HG03378 (cell line): ENCODE measurements at regions not wholly inside any gene's neighbourhood (a gene's known extent, or its start where the extent isn't known, plus 50 kb on each side); places are given as distances from the start of the nearest gene placed in this dataset.
"Not testable (repeated sequence)": the region's sequence is repeated elsewhere in the genome, so short reads cannot be mapped to it uniquely, and the experiment has no call there.

ENCODE experiments used
- ATAC-seq: cut with Tn5 transposase; IDR thresholded peaks from one replicate; pipeline ENCODE4 v1.9.1; 2021; ENCODE audit warnings: mild to moderate bottlenecking, moderate library complexity; ENCODE audit not compliant: unreplicated experiment

DNA sequence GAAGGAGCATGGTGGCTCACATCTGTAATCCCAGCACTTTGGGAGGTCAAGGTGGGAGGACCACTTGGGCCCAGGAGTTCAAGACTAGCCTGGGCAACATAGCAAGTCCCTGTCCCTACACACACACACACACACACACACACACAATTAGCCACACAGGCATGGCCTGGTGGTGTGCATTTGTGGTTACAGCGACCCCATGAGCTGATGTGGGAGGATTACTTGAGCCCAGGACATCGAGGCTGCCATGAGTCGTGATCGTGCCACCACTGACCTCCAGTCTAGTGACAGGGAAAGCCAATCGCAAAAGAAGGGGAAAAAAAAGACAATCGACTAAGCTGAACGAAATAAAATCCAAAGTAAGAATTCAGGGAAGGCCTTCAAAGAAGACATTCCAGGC, 67.9 kb downstream of the TBX3 start:
- no peak for ATAC-seq

GRCh38 chr12:114614040-114614439, 69.9 kb downstream of the TBX3 start:
- ATAC-seq = no peak

- ATAC-seq = no peak
These were observed 71.9 kb downstream of the TBX3 start for GRCh38 chr12:114612062-114612461.

DNA sequence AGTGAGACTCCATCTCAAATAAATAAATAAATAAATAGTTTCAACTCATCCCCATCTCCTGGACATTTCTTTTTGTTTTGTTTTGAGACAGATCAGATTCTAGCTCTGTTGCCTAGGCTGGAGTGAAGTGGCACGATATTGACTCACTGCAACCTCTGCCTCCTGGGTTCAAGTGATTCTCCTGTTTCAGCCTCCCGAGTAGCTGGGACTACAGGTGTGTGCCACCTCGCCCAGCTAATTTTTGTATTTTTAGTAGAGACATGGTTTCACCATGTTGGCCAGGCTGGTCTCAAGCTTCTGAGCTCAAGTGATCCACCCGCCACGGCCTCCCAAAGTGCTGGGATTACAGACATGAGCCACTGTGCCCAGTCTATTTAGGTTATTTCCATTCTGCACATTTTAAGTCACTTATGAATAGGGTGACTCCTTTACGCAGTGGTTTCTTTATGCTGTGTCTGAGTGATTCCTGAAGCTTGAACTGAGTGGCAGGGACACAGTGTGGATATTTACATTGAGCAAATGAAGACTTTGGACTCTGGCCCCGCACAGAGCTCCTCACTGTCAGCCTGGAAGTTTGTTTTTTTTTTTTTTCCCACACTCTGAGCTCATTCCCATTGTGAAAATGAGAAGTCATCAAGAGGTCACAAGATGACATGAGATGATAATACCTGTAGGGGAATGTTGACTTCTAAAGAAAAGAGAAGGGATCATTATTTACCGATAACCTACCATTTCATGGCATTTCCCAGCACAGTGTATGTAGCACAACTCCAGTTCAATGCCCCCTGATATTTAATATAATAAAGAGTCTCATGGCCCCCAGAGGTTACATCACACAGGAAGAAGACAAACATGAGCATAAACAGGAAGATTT, 72.6 kb downstream of the TBX3 start:
- ATAC-seq = no peak

DNA sequence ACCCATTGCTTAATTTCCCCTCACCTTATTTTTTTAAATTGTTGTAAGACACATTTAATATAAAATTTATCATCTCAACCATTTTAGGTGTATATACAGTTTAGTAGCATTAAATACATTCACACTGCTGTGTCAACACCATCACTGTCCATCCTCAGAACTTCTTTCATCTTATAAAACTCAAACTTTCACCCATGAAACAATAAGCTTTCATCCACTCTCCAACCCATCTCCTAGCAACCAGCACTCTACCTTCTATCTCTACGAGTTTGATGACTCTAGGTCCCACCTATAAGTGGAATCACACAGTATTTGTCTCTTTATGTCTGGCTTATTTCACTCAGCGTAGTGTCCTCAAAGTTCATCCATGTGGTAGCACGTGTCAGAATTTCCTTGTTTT, 75.5 kb downstream of the TBX3 start:
- no peak for ATAC-seq

DNA sequence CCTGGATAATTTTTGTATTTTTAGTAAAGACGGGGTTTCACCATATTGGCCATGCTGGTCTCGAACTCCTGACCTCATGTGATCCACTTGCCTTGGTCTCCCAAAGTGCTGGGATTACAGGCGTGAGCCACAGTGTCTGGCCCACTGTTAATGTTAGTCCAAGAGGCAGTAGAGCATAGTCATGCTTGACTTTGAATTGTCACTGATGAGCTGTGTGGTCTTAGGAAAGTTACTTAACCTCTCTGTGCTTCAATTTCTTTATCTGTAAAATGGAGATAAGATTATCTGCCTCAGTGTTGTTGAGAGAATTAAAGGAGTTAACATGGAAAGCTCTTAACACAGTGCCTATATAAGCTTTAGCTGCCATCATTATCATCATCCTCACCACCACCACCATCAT, 78.1 kb downstream of the TBX3 start:
- ATAC-seq = no peak

- no peak for ATAC-seq
These were observed 79.4 kb downstream of the TBX3 start for GRCh38 chr12:114604606-114605005.

GRCh38 chr12:114600584-114600983, 83.4 kb downstream of the TBX3 start:
- not testable (repeated sequence) for ATAC-seq

DNA sequence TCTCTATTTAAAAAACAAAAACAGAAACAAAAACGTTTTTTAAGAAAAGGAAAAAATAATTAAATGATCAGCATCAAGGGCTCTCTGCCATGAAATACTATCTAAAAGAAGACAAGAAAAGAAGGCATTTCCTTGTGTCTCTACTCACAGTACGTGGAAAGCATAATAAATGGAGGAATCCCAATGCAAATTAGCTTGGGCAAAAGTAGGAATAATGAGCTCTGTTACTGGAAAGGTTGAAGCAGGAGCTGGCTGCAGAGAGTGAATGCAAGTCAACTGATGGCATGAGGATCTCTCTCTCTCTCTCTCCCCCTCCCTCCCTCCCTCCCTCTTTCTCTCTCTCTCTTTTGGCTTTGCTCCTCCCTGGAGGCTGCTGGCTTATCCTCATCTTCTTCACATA, 85.9 kb downstream of the TBX3 start:
- ATAC-seq = no peak

DNA sequence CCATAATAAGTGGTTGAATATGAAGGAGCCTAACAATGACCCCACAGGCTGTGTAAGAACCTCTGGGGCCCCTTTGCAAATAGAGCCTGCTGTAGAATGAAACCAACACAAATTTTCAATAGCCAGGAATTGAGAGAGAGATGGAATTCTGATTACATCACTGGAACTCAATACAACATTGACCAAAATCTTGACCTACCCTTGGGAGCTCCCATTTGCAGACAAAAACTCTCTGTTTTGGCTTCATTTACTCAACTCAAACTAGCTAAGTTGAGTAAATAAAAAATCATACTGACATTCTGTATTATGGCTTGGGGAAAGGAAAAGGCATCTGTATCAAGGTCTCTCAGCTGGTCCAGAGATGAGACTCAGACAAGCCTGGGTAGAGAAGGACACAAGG, 91.0 kb downstream of the TBX3 start:
- ATAC-seq = no peak

DNA sequence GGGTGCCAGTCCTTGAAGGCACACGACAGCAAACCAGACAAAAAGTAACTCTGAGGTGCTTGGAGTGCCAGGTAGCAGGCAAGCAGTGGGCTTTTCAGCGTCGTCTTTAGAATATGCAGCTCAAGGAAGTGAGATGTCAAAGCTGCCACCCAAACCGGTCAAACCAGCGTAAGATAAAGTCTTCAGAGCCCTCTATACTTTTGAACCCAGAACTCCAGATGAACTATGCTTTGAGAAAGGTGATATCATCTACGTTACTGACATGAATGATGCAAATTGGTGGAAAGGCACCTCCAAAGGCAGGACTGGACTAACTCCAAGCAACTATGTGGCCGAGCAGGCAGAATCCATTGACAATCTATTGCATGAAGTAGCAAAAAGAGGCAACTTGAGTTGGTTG, 95.9 kb downstream of the TBX3 start:
- no peak for ATAC-seq

DNA sequence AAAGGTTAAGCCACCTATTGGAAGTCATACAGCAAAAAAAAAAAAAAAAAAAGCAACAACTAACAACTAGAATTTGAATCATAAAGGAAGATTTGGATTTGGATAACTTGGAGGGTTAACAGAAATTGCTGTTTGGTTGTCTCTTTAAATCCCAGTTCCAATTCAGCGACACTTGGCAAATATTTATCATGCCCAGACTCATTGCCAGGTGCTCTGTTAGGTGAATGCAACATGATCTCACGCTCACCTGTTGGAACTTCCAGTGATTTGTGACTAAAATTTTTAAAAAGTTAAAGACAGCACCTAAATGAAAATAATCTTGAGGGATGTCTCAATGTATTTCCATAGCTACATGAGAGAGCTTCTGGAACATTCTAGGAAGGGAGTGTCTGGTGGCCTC, 103.7 kb downstream of the TBX3 start:
- no peak for ATAC-seq

GRCh38 chr12:114579389-114579788, 104.6 kb downstream of the TBX3 start:
- ATAC-seq = no peak

DNA sequence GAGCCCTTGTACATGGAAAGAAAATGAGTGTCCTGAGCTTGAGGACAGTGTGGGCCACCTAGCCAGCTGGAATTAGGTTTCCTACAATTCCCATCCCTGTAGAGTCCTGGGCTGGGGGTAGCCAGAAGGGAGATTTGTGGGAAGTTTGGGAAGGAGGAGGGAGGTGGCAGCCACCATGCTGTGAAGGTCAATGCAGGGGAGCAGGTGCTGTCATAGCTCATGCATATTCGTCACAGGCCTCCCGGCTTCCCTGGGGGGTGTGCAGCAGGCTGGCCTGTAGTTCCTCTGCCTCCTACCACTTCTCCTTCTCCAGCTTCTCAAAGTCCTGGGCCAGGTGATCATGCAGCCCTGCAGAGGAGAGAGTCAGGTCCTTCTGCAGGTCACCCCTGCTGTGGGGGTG, 121.3 kb downstream of the TBX3 start:
- no peak for ATAC-seq

- ATAC-seq = no peak
These were observed 128.5 kb downstream of the TBX3 start for GRCh38 chr12:114555451-114555850.

DNA sequence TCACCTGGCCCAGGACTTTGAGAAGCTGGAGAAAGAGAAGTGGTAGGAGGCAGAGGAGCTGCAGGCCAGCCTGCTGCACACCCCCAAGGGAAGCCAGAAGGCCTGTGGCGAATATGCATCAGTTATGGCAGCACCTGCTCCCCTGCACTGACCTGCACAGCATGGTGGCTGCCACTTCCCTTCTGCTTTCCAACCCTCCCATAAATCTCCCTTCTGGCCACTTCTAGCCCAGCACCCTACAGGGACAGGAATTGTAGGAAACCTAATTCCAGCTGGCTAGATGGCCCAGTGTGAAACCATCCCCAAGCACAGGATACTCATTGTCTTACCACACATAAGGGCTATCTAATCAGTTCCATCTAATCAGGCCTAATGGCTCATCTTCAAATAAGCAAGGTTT, 136.3 kb downstream of the TBX3 start:
- ATAC-seq = no peak

DNA sequence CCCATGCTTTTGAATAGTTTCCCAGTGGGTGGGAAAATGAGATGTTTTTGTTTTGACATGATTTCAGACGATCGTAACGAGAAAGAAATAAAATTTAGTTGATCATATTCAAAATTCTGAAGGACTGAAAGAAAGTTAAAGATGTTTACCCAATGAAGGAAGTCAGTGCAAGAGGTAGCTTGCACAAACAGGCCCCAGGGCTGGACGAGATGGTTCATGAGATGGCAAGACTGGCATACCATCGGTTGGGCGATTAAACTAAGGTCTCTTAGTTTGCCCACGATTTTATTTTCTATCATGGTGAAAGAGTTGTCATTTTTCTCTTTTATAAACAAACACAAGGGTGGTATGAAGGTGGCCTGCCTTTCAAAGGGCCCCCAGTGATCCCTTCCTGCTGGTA, 124.5 kb upstream of the TBX5 start:
- ATAC-seq = no peak

DNA sequence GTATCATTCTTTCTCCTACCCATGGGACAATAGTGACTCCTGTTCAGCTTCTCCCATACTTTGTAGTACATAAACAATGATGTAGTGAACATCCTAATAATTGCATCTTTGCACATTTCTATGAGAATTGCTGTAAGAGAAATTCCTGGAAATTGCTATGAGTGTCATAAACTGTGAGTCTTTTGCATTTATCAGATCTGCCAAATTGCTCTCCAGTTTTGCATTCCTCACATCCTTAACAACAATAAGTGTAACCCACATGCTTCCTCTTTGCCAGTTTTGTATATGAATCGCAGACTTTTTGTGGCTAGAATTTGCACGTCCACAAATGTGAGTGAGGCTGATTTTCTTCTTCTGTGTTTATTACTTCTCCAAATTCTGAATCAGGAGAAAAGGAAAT, 124.0 kb upstream of the TBX5 start:
- no peak for ATAC-seq

DNA sequence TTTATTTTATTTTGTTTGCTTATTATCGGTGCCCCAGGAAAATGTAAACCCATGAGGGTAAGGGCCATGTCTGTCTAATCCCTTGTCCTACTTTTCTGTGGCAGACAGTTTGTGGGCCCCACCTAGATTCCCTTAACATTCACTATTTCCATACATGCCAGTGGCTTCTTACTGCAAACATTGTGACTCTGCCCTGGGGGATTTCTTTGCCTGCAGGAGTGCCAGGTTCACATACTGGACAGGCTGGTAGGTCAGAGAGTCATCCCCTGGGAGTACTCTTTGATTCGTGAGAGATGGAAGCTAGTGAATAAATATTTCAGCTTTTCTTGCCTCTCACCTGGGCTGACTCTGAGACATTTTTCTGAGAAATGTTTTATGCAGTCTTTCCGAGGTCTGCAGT, 122.8 kb upstream of the TBX5 start:
- no peak for ATAC-seq

DNA sequence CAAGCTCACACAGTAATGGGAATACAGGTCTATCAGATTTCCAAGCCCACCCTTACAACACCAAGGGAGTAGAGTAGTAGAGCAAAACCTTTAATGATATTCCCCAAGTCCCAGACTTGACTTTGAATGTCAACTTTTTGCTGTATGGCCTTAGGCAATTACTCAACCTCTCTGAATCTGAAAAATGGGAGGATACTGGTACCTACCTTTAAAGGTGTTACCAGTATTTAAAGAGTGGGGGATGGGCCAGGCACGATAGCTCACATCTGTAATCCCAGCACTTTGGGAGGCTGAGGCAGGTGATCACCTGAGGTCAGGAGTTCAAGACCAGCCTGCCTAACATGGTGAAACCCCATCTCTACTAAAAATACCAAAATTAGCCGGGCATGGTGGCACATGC, 115.2 kb upstream of the TBX5 start:
- not testable (repeated sequence) for ATAC-seq

DNA sequence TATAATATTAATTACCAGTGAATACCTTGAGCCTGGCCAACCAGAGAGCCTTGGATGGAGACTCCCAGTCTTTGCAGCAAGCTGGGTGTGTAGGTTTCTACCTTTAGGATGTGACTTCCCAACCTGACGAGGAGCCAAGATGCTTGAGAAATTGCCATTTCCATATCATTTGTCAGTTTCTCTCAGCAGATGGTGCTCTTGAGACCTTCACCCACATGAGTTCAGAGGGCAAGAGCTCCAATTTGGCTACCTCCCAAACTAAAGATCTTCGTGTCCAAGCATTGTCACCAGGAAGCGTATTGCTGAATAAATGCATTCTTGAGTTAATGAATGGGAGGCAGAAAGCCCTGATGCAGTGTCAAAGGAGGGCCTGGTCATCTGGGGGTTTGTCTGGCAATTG, 106.4 kb upstream of the TBX5 start:
- ATAC-seq = no peak

DNA sequence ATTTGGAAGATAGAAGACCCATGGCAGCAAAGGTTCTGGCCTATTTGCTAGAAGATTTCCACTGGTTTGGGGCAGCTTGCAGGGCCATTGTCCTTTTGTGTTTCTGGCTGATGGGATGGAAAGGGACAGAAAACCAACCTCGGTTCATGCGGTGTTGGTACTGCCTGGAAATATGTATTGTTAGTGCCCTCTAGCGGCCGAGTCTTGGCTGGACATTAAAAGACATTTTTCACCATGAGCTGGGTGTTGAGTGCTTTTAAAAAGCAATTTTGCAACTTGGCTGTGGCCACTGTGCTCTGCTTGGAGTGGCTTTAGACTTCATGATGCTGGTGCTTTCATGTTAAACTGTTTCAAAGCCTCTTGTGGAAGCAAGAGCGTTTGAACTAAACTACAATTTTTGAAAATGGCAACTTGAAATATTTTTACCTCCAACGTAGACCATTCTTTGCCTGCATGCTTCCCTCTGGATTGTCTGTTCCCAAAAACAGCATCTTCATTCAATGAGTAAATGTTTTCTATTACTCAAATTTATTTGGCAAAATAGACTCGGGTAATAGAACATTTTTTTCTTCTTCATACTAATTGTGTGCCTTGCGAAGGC, 102.7 kb upstream of the TBX5 start:
- peak; percentile 45 for ATAC-seq

DNA sequence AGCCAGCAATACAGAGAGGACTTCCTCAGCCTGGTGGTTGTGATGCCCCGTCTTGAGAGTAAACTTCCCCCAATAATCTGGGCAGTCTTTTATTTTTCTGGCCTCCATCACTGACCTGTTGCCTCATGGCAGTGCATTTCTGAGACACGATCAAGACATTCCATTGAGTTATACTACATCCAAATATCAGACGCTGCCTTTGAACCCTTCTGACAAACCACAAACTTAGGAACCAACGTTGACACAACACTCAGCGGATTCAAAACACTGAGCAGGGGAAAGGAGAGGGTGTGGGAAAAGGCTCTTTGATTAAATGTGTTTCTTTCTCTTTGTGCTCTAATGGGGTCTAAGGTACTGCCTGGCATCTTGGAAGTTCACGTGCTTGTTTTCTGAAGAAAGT, 100.7 kb upstream of the TBX5 start:
- ATAC-seq = no peak
